ENCODE measurements at regions not wholly inside any gene's neighbourhood (a gene's known extent, or its start where the extent isn't known, plus 50 kb on each side); places are given as distances from the start of the nearest gene placed in this dataset.

GRCh38 chr15:93865586-93865985 lies 365.8 kb upstream of the MCTP2 start:
- CTCF ChIA-PET = interaction anchor here (1.4 kb wide), 1 partner anchor 17 kb away, joined by 4 read pairs; no protein-coding TSS in a partner anchor
- no peak for DNase-seq (ENCODE audit: extremely low spot score)
- no peak for TF ChIP-seq CTCF (IDR thresholded peaks at IDR 0.05; ENCODE audit: control extremely low read depth, extremely low read depth, low read depth, missing control alignments)
- POLR2A ChIA-PET = no interaction called here

GRCh38 chr15:93862791-93863190 lies 368.6 kb upstream of the MCTP2 start:
- no peak for TF ChIP-seq CTCF (IDR thresholded peaks at IDR 0.05; ENCODE audit: control extremely low read depth, extremely low read depth, low read depth, missing control alignments)
- ChIA-PET CTCF (interaction anchor here (0.6 kb wide), 1 partner anchor 12 kb away, joined by 3 read pairs; no protein-coding TSS in a partner anchor), POLR2A (no interaction called here)
- no peak for DNase-seq (ENCODE audit: extremely low spot score)

- CTCF ChIA-PET = interaction anchor here (0.6 kb wide), 1 partner anchor 12 kb away, joined by 3 read pairs; no protein-coding TSS in a partner anchor
- POLR2A ChIA-PET = no interaction called here
- DNase-seq (ENCODE audit: extremely low spot score) = no peak
- no peak for TF ChIP-seq CTCF (IDR thresholded peaks at IDR 0.05; ENCODE audit: control extremely low read depth, extremely low read depth, low read depth, missing control alignments)
These were observed 369.2 kb upstream of the MCTP2 start for GRCh38 chr15:93861956-93862741.

GRCh38 chr15:93861413-93861812 lies 369.9 kb upstream of the MCTP2 start:
- ChIA-PET POLR2A (no interaction called here), CTCF (no interaction called here)
- no peak for TF ChIP-seq CTCF (IDR thresholded peaks at IDR 0.05; ENCODE audit: control extremely low read depth, extremely low read depth, low read depth, missing control alignments)
- DNase-seq (ENCODE audit: extremely low spot score) = no peak

- CTCF ChIA-PET = no interaction called here
- no peak for DNase-seq (ENCODE audit: extremely low spot score)
- POLR2A ChIA-PET = no interaction called here
These were observed 370.7 kb upstream of the MCTP2 start for GRCh38 chr15:93860701-93861100.

GRCh38 chr15:93859176-93859575 lies 372.2 kb upstream of the MCTP2 start:
- POLR2A ChIA-PET = no interaction called here
- CTCF ChIA-PET = interaction anchor here (1.0 kb wide), 1 partner anchor 11 kb away, joined by 3 read pairs; no protein-coding TSS in a partner anchor
- TF ChIP-seq CTCF (IDR thresholded peaks at IDR 0.05; ENCODE audit: control extremely low read depth, extremely low read depth, low read depth, missing control alignments) = no peak
- no peak for DNase-seq (ENCODE audit: extremely low spot score)

More at GRCh38 chr15:93860701-93861100, 370.7 kb upstream of the MCTP2 start:
- no peak for TF ChIP-seq CTCF (IDR thresholded peaks at IDR 0.05; ENCODE audit: control extremely low read depth, extremely low read depth, low read depth, missing control alignments)

Data from GM10248 (cell line).